Activated gamma-delta T cell treated with Interleukin-2 at 50 U/mL for 16 hours (primary cell): ENCODE measurements at regions not wholly inside any gene's neighbourhood (a gene's known extent, or its start where the extent isn't known, plus 50 kb on each side); places are given as distances from the start of the nearest gene placed in this dataset.
A peak's percentile ranks its signal among the peaks of the same experiment; 100 is the strongest.

Experiments
- DNase-seq: peaks from one replicate; pipeline ENCODE4 v3.0.0-alpha.2; 2020

GRCh38 chr6:1516742-1517520 is 92.8 kb upstream of the FOXC1 start:
- DNase-seq, result no peak

GRCh38 chr6:1518855-1519254 is 90.9 kb upstream of the FOXC1 start:
- DNase-seq, result no peak

DNA sequence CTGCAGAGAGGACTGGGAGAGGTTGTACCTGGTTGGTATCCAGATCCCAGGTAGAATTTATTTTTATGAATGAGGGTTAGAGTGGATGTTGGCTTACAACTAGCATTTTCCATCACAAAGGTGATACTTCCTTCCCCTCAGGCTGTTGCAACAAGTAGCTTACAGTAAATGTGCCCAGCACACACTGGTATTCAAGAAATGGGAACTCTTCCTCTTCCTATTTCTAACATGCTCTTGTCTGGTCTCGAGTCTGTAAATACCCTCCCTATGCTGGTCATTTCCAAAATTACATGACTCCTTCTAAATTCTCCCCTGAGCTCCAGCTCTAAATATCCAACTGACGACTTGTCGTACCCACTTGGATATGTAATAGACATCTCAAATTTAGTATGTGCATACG is 90.1 kb upstream of the FOXC1 start:
- DNase-seq, result no peak

- DNase-seq, result no peak
These were observed 86.9 kb upstream of the FOXC1 start for GRCh38 chr6:1522779-1523178.

DNA sequence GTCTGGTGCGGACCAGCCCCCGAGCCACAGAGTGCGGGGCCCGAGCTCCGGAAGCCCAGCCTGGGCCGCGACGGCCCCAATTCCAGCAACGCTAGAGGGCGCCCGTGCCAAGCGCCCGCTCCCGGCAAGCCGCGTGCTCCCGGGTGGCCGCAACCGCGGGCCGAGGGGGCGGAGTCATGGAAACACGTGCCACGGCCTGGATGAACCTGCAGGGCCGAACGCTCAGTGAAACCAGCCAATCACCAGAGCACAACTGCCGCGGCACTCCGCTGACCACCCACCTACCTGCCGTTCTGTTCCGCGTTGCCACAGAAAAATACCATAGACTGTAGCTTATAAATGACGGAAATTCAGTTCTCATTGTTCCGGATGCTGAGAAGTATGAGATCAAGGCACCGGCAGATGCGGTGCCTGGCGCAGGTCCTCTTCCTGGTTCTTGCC is 85.7 kb upstream of the FOXC1 start:
- DNase-seq, result peak; percentile 40

GRCh38 chr6:1525364-1526038 is 84.2 kb upstream of the FOXC1 start:
- DNase-seq, result no peak

DNA sequence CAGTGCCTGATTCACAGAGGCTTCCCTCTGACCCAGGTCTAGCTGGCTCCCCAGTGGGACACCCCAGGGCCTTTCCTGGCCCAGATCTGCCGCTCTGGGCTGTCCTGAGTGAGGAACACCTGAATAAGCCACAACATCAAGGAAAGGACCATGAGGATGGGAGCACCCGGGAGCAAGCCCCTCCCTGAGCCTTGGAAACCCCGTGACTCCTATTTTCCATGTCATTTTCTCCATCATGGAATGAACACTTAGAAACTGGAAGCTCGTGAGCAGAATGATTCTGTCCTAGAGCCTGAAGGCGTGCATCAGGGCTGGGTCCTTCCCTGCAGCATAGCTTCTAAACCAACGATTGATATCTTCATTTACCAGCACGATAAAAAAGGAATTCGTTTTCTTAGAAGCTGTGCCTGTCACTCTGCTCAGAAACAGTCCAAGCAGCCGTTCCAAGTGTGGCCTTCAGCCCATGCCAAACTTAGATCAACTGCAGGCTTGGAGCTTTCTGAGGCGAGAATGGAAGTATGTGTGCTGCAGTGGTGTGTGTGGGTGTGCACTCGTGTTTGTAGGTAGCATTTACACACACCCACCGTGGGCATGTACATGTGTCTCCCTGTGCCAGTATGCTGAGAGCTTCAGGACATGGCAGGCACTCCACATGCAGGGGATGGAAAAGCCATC is 83.2 kb upstream of the FOXC1 start:
- no peak for DNase-seq

- no peak for DNase-seq
These were observed 82.7 kb upstream of the FOXC1 start for GRCh38 chr6:1527073-1527457.

GRCh38 chr6:1535295-1535694 is 74.4 kb upstream of the FOXC1 start:
- no peak for DNase-seq

GRCh38 chr6:1536526-1537429 is 72.9 kb upstream of the FOXC1 start:
- no peak for DNase-seq

- no peak for DNase-seq
These were observed 71.3 kb upstream of the FOXC1 start for GRCh38 chr6:1538369-1538768.

GRCh38 chr6:1538810-1539478 is 70.8 kb upstream of the FOXC1 start:
- no peak for DNase-seq

DNA sequence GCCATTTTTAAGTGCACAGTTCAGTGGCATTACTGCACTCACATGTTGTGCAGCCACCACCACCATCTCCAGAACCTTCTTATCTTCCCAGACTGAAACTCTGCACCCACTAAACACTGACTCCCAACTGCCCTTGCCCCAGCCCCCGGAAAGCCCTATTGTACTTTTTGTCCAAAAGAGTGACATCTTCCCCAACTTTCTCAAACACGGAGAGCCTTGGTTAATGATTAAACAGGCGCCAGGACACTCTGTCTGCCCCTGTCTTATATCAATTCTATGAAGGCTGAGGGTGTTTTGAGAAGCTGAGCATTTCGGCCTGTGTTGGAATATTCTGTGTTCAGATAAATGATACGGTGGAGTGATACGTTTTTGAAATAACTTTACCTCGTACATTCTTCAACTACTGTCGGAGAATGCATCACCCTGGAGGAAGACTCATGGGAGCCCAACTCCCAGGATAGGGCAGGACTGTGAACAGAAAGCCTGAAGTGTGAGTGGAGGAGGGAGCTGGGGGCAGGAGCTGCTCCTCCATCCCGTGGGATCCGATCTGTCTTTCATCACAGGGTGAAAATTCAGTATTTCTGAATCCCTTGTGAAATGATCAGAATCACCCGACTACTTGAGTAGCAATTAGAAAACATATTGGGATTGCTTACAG is 68.7 kb upstream of the FOXC1 start:
- DNase-seq, result no peak

DNA sequence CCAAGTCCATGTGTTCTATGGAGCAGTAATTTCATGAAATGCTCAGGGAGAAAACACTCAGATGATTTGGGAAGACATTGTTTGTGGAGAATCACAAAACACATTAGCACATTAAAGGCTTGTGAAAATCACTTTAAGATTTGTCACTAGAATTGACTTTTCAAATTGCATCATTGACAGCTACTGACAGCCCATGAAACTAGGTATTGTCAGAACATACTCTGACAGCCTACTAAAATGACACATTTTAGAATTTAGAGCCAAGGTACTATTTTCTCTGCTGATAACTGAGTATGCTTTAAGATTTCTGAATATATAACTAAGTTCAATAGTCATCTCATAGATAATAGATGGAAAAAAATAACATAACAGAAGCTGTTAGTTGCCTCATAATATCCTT is 67.4 kb upstream of the FOXC1 start:
- DNase-seq, result no peak

GRCh38 chr6:1542764-1543163 is 67.0 kb upstream of the FOXC1 start:
- no peak for DNase-seq

- DNase-seq, result no peak
These were observed 65.7 kb upstream of the FOXC1 start for GRCh38 chr6:1544000-1544399.

GRCh38 chr6:1544603-1545002 is 65.1 kb upstream of the FOXC1 start:
- no peak for DNase-seq

GRCh38 chr6:1545654-1546053 is 64.1 kb upstream of the FOXC1 start:
- no peak for DNase-seq

DNA sequence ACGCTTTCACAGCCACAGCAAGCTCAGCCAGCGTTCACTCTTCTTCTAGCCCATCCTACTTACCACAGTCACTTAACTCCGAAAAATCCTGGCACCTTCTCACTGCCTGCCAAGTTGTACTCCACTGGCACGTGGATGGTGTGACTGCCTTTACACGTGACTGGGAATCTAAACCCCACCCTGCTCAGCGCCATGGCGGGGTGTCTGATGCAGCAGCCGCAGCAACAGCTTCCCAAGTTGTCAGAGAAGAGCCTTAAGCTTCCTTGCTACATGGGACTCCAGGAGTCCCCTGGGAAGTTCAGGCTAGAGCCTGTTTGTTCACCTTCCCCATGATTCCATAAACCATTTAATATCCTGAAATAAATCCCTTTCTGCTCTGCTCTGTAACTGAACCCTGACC is 61.9 kb upstream of the FOXC1 start:
- no peak for DNase-seq

- DNase-seq, result no peak
These were observed 58.5 kb upstream of the FOXC1 start for GRCh38 chr6:1551249-1551648.

DNA sequence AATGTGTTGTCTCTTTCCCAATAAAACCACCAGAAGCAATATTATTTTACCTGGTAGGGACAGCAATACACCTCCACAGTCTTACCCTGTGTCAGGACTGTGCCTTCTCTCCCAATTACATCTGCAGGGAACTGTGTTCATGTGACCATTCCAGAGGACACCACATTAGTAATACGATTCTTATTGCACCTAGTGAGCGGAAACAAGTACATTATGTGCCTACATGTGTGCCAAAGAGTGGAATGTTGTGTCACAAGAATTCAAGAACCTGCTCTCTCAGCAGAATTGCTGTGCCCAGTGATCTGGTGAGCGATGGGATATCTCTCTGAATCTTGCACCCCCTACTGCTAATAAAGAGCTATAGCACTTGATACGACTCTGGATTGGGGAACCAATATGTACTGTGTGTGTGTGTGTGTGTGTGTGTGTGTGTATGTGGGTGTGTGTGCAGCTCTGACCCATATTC is 57.4 kb upstream of the FOXC1 start:
- DNase-seq, result no peak
